HL-60 (cell line): ENCODE measurements at regions not wholly inside any gene's neighbourhood (a gene's known extent, or its start where the extent isn't known, plus 50 kb on each side); places are given as distances from the start of the nearest gene placed in this dataset.
A peak's percentile ranks its signal among the peaks of the same experiment; 100 is the strongest.

Experiments used
- DNase-seq, 2 experiments: peaks; one replicate each; pipeline ENCODE4 v3.0.0-alpha.2; 2010 to 2020; ENCODE audit warnings: low read depth in 1 of 2, low spot score in 1 of 2
- H3K27ac ChIP-seq: fragments of 250-450 bp; sonication (Bioruptor Pico); replicated peaks from 2 replicates; pipeline ENCODE4 v1.5.1; 2020; ENCODE audit warnings: mild to moderate bottlenecking, moderate library complexity
- H3K27me3 ChIP-seq: fragments of 250-450 bp; sonication (Bioruptor Pico); 2 replicates; pipeline ENCODE4 v1.5.1; 2021; ENCODE audit warnings: mild to moderate bottlenecking, moderate library complexity; ENCODE audit not compliant: insufficient read depth, poor library complexity, severe bottlenecking
- H3K4me3 ChIP-seq: replicated peaks from 2 replicates; pipeline ENCODE4 v1.5.1; 2011; ENCODE audit warnings: mild to moderate bottlenecking, control low read depth, low read length; ENCODE audit not compliant: insufficient read depth
- GABPA ChIP-seq: IDR thresholded peaks from 2 replicates; pipeline ENCODE4 v1.6.1; 2012; ENCODE audit warnings: low read depth
- POLR2AphosphoS5 ChIP-seq: IDR thresholded peaks from 2 replicates; pipeline ENCODE4 v1.6.1; 2012; ENCODE audit warnings: low read depth
- REST ChIP-seq: IDR thresholded peaks from 2 replicates; pipeline ENCODE4 v1.6.1; 2012; ENCODE audit warnings: low read depth; ENCODE audit not compliant: insufficient replicate concordance
- SPI1 ChIP-seq: IDR thresholded peaks from 2 replicates; pipeline ENCODE4 v1.6.1; 2012; ENCODE audit warnings: low read depth, mild to moderate bottlenecking, borderline replicate concordance
- TF ChIP-seq, protein P1 (sequence below): IDR thresholded peaks from one replicate; pipeline ENCODE4 v1.5.1; 2011; ENCODE audit warnings: low read length, control low read depth, inconsistent platforms; ENCODE audit not compliant: insufficient read depth

- TF ChIP-seq, protein P1, sequence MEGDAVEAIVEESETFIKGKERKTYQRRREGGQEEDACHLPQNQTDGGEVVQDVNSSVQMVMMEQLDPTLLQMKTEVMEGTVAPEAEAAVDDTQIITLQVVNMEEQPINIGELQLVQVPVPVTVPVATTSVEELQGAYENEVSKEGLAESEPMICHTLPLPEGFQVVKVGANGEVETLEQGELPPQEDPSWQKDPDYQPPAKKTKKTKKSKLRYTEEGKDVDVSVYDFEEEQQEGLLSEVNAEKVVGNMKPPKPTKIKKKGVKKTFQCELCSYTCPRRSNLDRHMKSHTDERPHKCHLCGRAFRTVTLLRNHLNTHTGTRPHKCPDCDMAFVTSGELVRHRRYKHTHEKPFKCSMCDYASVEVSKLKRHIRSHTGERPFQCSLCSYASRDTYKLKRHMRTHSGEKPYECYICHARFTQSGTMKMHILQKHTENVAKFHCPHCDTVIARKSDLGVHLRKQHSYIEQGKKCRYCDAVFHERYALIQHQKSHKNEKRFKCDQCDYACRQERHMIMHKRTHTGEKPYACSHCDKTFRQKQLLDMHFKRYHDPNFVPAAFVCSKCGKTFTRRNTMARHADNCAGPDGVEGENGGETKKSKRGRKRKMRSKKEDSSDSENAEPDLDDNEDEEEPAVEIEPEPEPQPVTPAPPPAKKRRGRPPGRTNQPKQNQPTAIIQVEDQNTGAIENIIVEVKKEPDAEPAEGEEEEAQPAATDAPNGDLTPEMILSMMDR = no peak
- TF ChIP-seq POLR2AphosphoS5 = no peak
- no peak for TF ChIP-seq SPI1
- TF ChIP-seq REST = no peak
- TF ChIP-seq GABPA = no peak
- no peak for DNase-seq
- no peak overlapping the region for H3K4me3 ChIP-seq
- H3K27ac ChIP-seq = no peak overlapping the region
- no peaks in the 10 kb centered on the region for H3K27me3 ChIP-seq
These were observed 61.9 kb downstream of the HSPA13 start for GRCh38 chr21:14321042-14321441.

DNA sequence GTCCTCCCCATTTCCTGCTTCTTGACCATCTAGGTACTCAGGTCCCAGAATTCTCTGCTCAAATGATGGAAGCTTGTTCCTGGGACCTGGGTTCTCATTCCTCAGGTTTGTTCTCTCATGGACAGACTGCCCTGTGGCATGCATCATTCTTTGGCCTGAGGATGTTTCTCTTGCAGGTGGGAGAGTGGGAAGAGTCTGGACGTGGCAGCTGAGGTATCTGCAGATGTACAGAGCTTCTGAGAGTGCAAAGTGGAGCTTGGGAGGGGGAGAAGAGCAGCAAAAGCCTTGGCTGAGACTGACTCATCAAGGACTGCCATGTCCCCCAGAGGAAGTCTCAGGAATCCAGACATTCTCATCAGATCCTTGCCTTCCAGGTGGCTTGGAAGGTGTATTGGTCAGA is 63.1 kb downstream of the HSPA13 start:
- no peak overlapping the region for H3K4me3 ChIP-seq
- TF ChIP-seq POLR2AphosphoS5 = no peak
- TF ChIP-seq SPI1 = no peak
- DNase-seq = no peak
- H3K27ac ChIP-seq = no peak overlapping the region
- no peaks in the 10 kb centered on the region for H3K27me3 ChIP-seq

DNA sequence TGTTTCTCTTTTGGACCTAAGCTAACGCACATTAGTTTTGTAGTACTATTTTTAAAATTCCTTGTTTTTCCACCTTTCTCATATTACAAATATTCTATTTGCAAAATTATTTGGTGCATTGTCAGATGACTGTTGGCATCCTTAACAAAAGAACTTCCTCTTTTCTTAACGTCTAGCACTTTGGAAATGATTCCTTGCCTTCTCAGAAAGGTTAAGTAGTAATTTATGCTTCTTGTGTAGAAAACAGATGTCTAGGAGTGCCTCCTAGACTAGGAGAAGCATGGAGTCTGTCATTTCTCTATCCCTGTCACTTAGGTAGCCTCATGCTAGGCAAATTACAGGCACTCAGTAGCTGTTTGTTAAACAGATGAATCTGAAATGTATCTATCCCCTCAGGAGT is 64.4 kb downstream of the HSPA13 start:
- TF ChIP-seq SPI1 = 0 out of 2 replicates have a peak, but pooled peaks have one; percentile 40
- TF ChIP-seq REST = no peak
- H3K27ac ChIP-seq = no peak overlapping the region
- DNase-seq = peak in 1 of 2 experiments; percentile 2

DNA sequence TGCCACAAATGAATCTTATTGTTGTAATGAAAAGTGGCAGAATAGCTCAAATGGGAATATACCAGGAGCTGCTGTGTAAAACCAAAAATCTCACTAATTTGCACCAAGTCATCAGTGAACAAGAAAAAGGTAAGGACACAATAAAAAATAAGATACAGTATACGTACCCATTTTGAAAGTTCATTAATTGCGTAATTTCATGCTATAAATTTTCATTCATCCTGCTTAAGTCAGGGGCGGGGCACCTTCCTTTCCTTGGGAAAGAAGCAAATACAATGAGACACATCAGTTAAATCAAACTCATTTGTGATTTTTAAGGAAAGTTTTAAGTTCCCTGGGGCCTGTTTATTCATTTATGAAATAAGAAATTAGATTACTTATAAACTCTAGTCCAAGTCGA is 65.4 kb downstream of the HSPA13 start:
- no peak for TF ChIP-seq SPI1
- no peak for TF ChIP-seq POLR2AphosphoS5
- TF ChIP-seq, protein P1 = no peak
- no peaks in the 10 kb centered on the region for H3K27me3 ChIP-seq
- no peak overlapping the region for H3K4me3 ChIP-seq
- H3K27ac ChIP-seq = no peak overlapping the region
- no peak for DNase-seq

More for the DNA sequence above, 64.4 kb downstream of the HSPA13 start:
- Histone ChIP-seq H3K27me3 (no peaks in the 10 kb centered on the region), H3K4me3 (no peak overlapping the region)

GRCh38 chr21:14313300-14313699 is 69.6 kb downstream of the HSPA13 start:
- TF ChIP-seq, protein P1 = no peak
- no peak for TF ChIP-seq SPI1
- no peak for TF ChIP-seq GABPA
- no peak for TF ChIP-seq REST
- no peak for TF ChIP-seq POLR2AphosphoS5
- H3K4me3 ChIP-seq = no peak overlapping the region
- H3K27ac ChIP-seq = no peak overlapping the region
- DNase-seq = no peak
- no peaks in the 10 kb centered on the region for H3K27me3 ChIP-seq
